ENCODE measurements at regions not wholly inside any gene's neighbourhood (a gene's known extent, or its start where the extent isn't known, plus 50 kb on each side); places are given as distances from the start of the nearest gene placed in this dataset.

GRCh38 chr19:28257396-28257795, 955.6 kb downstream of the UQCRFS1 start:
- DNase-seq, result no peak

GRCh38 chr19:28247243-28247642, 965.7 kb downstream of the UQCRFS1 start:
- DNase-seq, result no peak

- no peak for DNase-seq
Measured at GRCh38 chr19:28245937-28246336, 967.0 kb downstream of the UQCRFS1 start.

GRCh38 chr19:28244966-28245365, 968.0 kb downstream of the UQCRFS1 start:
- DNase-seq, result no peak

GRCh38 chr19:28242317-28242927, 970.5 kb downstream of the UQCRFS1 start:
- DNase-seq, result peak in 1 of 5 experiments; percentile 24

GRCh38 chr19:28239270-28239669, 973.7 kb downstream of the UQCRFS1 start:
- DNase-seq, result no peak

- no peak for DNase-seq
Measured at GRCh38 chr19:28238270-28238820, 974.6 kb downstream of the UQCRFS1 start.

- DNase-seq, result no peak
Measured at GRCh38 chr19:28235606-28236125, 977.3 kb downstream of the UQCRFS1 start.

GRCh38 chr19:28234637-28235036, 978.3 kb downstream of the UQCRFS1 start:
- DNase-seq, result no peak

- no peak for DNase-seq
Measured at GRCh38 chr19:28228854-28229253, 984.1 kb downstream of the UQCRFS1 start.

GRCh38 chr19:28224441-28224840, 988.5 kb downstream of the UQCRFS1 start:
- no peak for DNase-seq

- DNase-seq, result no peak
Measured at GRCh38 chr19:28221736-28222135, 991.2 kb downstream of the UQCRFS1 start.

GRCh38 chr19:28218728-28219127, 994.2 kb downstream of the UQCRFS1 start:
- DNase-seq, result no peak

GRCh38 chr19:28217022-28217421, 995.9 kb downstream of the UQCRFS1 start:
- DNase-seq, result no peak

GRCh38 chr19:28213470-28214082, 999.4 kb downstream of the UQCRFS1 start:
- no peak for DNase-seq

GRCh38 chr19:28210886-28211285, 1002.1 kb downstream of the UQCRFS1 start:
- no peak for DNase-seq

- peak in 1 of 5 experiments; percentile 2 for DNase-seq
Measured at GRCh38 chr19:28208745-28209144, 1004.2 kb downstream of the UQCRFS1 start.

GRCh38 chr19:28207244-28207643, 1005.7 kb downstream of the UQCRFS1 start:
- no peak for DNase-seq

GRCh38 chr19:28201462-28201943, 1011.4 kb downstream of the UQCRFS1 start:
- no peak for DNase-seq

GRCh38 chr19:28199323-28199722, 1013.6 kb downstream of the UQCRFS1 start:
- DNase-seq, result no peak

GRCh38 chr19:28196961-28197360, 1016.0 kb downstream of the UQCRFS1 start:
- no peak for DNase-seq

GRCh38 chr19:28196101-28196500, 1016.9 kb downstream of the UQCRFS1 start:
- no peak for DNase-seq

- no peak for DNase-seq
Measured at GRCh38 chr19:28185646-28186045, 1027.3 kb downstream of the UQCRFS1 start.

GRCh38 chr19:28184997-28185396, 1028.0 kb downstream of the UQCRFS1 start:
- no peak for DNase-seq
